SK-N-SH (cell line): ENCODE measurements at regions not wholly inside any gene's neighbourhood (a gene's known extent, or its start where the extent isn't known, plus 50 kb on each side); places are given as distances from the start of the nearest gene placed in this dataset.

ENCODE experiments used
- CTCF ChIA-PET: fragments of 300-600, 350-600 bp; formaldehyde crosslinking; extraction: SDS; loops from one replicate; lab custom pipeline; 2021; lab: Yijun Ruan, JAX
- POLR2A ChIA-PET: fragments of 350-600 bp; sonication (Branson Sonifier 250); formaldehyde crosslinking; extraction: SDS; loops from one replicate; lab custom pipeline; 2020; ENCODE audit warnings: antibody characterized with exemption, inconsistent platforms; lab: Yijun Ruan, JAX
- DNase-seq: peaks from one replicate; pipeline ENCODE4 v3.0.0; 2012
- H2AFZ ChIP-seq: fragments of 200-600 bp; sonication (generic); 2 replicates; pipeline ENCODE4 v1.8.1; 2016; ENCODE audit warnings: antibody characterized with exemption, mild to moderate bottlenecking, low read depth
- H3F3A ChIP-seq: fragments of 200-600 bp; sonication (generic); replicated peaks from 2 replicates; pipeline ENCODE3; 2016; ENCODE audit warnings: antibody characterized with exemption, mild to moderate bottlenecking; ENCODE audit not compliant: insufficient read depth
- H3K27ac ChIP-seq, 2 experiments: fragments of 200-500 bp in 1 of 2; fragments of 200-600 bp in 1 of 2; sonication (Bioruptor generic) in 1 of 2; sonication (generic), shearing (Covaris generic) in 1 of 2; 2 replicates each; pipeline versions ENCODE4 v1.5.1 to v1.6.1; 2014 to 2016; ENCODE audit warnings: low read depth in 2 of 2, inconsistent platforms in 1 of 2, low read length in 1 of 2, mild to moderate bottlenecking in 1 of 2, mixed read lengths in 1 of 2
- H3K27me3 ChIP-seq: fragments of 200-600 bp; sonication (generic), shearing (Covaris generic); 2 replicates; pipeline ENCODE4 v1.6.1; 2016; ENCODE audit warnings: mixed run types; ENCODE audit not compliant: insufficient read depth
- H3K36me3 ChIP-seq, 2 experiments: fragments of 200-500 bp in 1 of 2; fragments of 200-600 bp in 1 of 2; sonication (Bioruptor generic) in 1 of 2; sonication (generic) in 1 of 2; replicated peaks in 1 of 2; 2 replicates each; pipeline versions ENCODE3 to v1.5.1; 2014 to 2016; ENCODE audit warnings: low read length in 1 of 2, mild to moderate bottlenecking in 1 of 2; ENCODE audit not compliant: insufficient read depth in 2 of 2, control insufficient read depth in 1 of 2
- H3K4me1 ChIP-seq, 2 experiments: fragments of 200-500 bp in 1 of 2; fragments of 200-600 bp in 1 of 2; sonication (Bioruptor generic) in 1 of 2; sonication (generic), shearing (Covaris generic) in 1 of 2; 2 replicates each; pipeline versions ENCODE4 v1.5.1 to v1.6.1; 2014 to 2016; ENCODE audit warnings: low read depth in 1 of 2, low read length in 1 of 2, mixed run types in 1 of 2; ENCODE audit not compliant: insufficient read depth in 2 of 2, control insufficient read depth in 1 of 2
- H3K4me2 ChIP-seq: fragments of 200-600 bp; sonication (generic), shearing (Covaris generic); 2 replicates; pipeline ENCODE4 v1.6.1; 2017; ENCODE audit warnings: mixed run types
- H3K4me3 ChIP-seq, 2 experiments: fragments of 200-500 bp in 1 of 2; fragments of 200-600 bp in 1 of 2; sonication (Bioruptor generic) in 1 of 2; sonication (generic), shearing (Covaris generic) in 1 of 2; 2 replicates each; pipeline versions ENCODE4 v1.5.1 to v1.8.1; 2014 to 2016; ENCODE audit warnings: low read depth in 2 of 2, inconsistent platforms in 1 of 2, low read length in 1 of 2, mild to moderate bottlenecking in 1 of 2, mixed read lengths in 1 of 2, moderate library complexity in 1 of 2
- H3K79me2 ChIP-seq: fragments of 200-600 bp; sonication (generic); 2 replicates; pipeline ENCODE4 v1.8.1; 2017; ENCODE audit warnings: mild to moderate bottlenecking; ENCODE audit not compliant: insufficient read depth
- H3K9ac ChIP-seq: fragments of 200-600 bp; sonication (generic); 2 replicates; pipeline ENCODE4 v1.6.1; 2017; ENCODE audit warnings: mixed run types
- H3K9me2 ChIP-seq: fragments of 200-600 bp; sonication (generic); 2 replicates; pipeline ENCODE4 v1.6.1; 2017; ENCODE audit warnings: mixed run types
- H3K9me3 ChIP-seq: fragments of 200-600 bp; sonication (generic); 2 replicates; pipeline ENCODE4 v1.6.1; 2017; ENCODE audit warnings: mixed run types, mild to moderate bottlenecking, moderate library complexity
- H4K20me1 ChIP-seq: fragments of 200-600 bp; sonication (generic); 2 replicates; pipeline ENCODE4 v1.6.1; 2017; ENCODE audit warnings: mild to moderate bottlenecking, mixed run types; ENCODE audit not compliant: insufficient read depth
- CTCF ChIP-seq: fragments of 200-600 bp; sonication (generic); IDR thresholded peaks from 2 replicates; pipeline ENCODE4 v1.6.1; 2017; ENCODE audit warnings: antibody characterized with exemption, mild to moderate bottlenecking, moderate library complexity
- EP300 ChIP-seq, 2 experiments: IDR thresholded peaks; 2 replicates each; pipeline versions ENCODE4 v1.4.0 to v1.6.1; 2012; ENCODE audit warnings: borderline replicate concordance in 1 of 2, low read depth in 1 of 2, low read length in 1 of 2
- FOXJ3 ChIP-seq: sonication (generic); formaldehyde crosslinking; IDR thresholded peaks from 2 replicates; pipeline ENCODE4 v1.5.1; 2020; ENCODE audit warnings: mild to moderate bottlenecking, missing genetic modification reagents
- JUND ChIP-seq: IDR thresholded peaks from 2 replicates; pipeline ENCODE4 v1.4.0; 2012
- MEF2A ChIP-seq: IDR thresholded peaks from 2 replicates; pipeline ENCODE4 v1.4.0; 2012; ENCODE audit warnings: low read depth, borderline replicate concordance
- MXI1 ChIP-seq: IDR thresholded peaks from 2 replicates; pipeline ENCODE4 v1.6.1; 2012; ENCODE audit warnings: mild to moderate bottlenecking, low read depth, low read length, improper control_type of control experiment
- NRF1 ChIP-seq: IDR thresholded peaks from 2 replicates; pipeline ENCODE4 v1.6.1; 2012; ENCODE audit warnings: low read depth, mild to moderate bottlenecking, low read length
- RAD21 ChIP-seq: IDR thresholded peaks from 2 replicates; pipeline ENCODE4 v1.6.1; 2012; ENCODE audit warnings: mild to moderate bottlenecking, low read length
- RCOR1 ChIP-seq: fragments of 150-350 bp; IDR thresholded peaks from 2 replicates; pipeline ENCODE4 v1.6.1; 2017; ENCODE audit warnings: antibody characterized with exemption, low read length
- REST ChIP-seq: IDR thresholded peaks from 2 replicates; pipeline ENCODE4 v1.6.1; 2012; ENCODE audit warnings: mild to moderate bottlenecking, low read depth, low read length, moderate library complexity
- TAF1 ChIP-seq: IDR thresholded peaks from 2 replicates; pipeline ENCODE4 v1.6.1; 2012; ENCODE audit warnings: low read depth, mild to moderate bottlenecking, low read length, moderate library complexity, borderline replicate concordance
- WGBS: methylation state at CpG from one replicate; pipeline ENCODE4 v1.1.6; 2017; ENCODE audit warnings: low lambda C conversion rate; 5-methylcytosine and 5-hydroxymethylcytosine counted together

- no peak for DNase-seq
- CTCF ChIA-PET: interaction anchor here (0.6 to 1.1 kb wide), 3 partner anchors 14 to 23 kb away, joined by 3 to 4 read pairs (median 3); no protein-coding TSS in a partner anchor
Measured at GRCh38 chr2:146312899-146313298, 1531.9 kb upstream of the ACVR2A start.

DNA sequence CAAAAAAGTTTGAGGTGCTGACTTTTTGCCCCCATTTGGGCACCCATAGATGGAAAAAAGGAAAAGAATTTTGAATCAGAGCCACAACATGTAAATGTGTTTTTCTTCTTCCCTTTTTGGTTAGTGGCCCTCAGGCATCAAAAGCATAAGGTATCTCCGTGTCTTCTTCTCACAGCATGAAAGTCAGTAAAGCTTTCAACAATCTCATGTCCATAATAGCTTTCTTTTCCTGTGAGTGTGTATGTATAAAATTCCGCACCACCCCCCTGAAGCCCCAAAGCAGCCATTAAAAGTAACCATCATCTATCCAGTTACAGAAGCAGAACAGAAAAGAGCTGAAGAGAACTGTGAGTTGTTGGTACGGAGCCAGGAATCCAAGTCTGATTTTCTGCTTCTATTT lies 1539.7 kb upstream of the ACVR2A start:
- ChIA-PET POLR2A (no interaction called here), CTCF (no interaction called here)
- TF ChIP-seq TAF1 (no peak), REST (no peak), EP300 (IDR thresholded peaks at IDR 0.05; ENCODE audit: borderline replicate concordance in 1 of 2, low read depth in 1 of 2, low read length in 1 of 2) (no peak), NRF1 (no peak)
- Histone ChIP-seq H3F3A (no peaks in the 10 kb centered on the region), H3K4me2 (no peak overlapping the region), H2AFZ (no peak overlapping the region), H3K9me3 (0 out of 2 replicates have a peak, but pooled peaks cover 2% of the 10 kb centered on the region), H3K4me3 (no peak overlapping the region), H3K9ac (no peak overlapping the region), H3K27ac (no peak overlapping the region), H3K36me3 (peaks cover 0 to 3% of the 10 kb centered on the region in 2 experiments), H4K20me1 (no peaks in the 10 kb centered on the region), H3K4me1 (no peaks in the 10 kb centered on the region), H3K79me2 (no peaks in the 10 kb centered on the region), H3K27me3 (no peaks in the 10 kb centered on the region), H3K9me2 (no peaks in the 10 kb centered on the region)
- WGBS: 61% methylated on average over 3 of the region's 3 CpGs
- DNase-seq: no peak

More at GRCh38 chr2:146312899-146313298, 1531.9 kb upstream of the ACVR2A start:
- peak overlapping the region in 1 of 2 experiments; percentile 7; a peak in 1 of 4 replicates for H3K27ac ChIP-seq
- TF ChIP-seq RCOR1: no peak
- TF ChIP-seq MEF2A: 0 out of 2 replicates have a peak, but pooled peaks have one; percentile 29
- peak; percentile 46; the same call in 1 of the 2 replicates for TF ChIP-seq RAD21
- TF ChIP-seq JUND: no peak
- TF ChIP-seq MXI1: no peak
- TF ChIP-seq FOXJ3 (CRISPR knock-in tag): no peak
- TF ChIP-seq CTCF: peak; percentile 65
- TF ChIP-seq, all 33 proteins: peak for 3
- H3K4me1 ChIP-seq: no peaks in the 10 kb centered on the region; a peak in 2 of 4 replicates
- WGBS: 6% methylated on average over 2 of the region's 2 CpGs
- POLR2A ChIA-PET: no interaction called here
- no peaks in the 10 kb centered on the region for H3K27me3 ChIP-seq
- H3K9me2 ChIP-seq: no peaks in the 10 kb centered on the region
- no peak overlapping the region for H3K4me3 ChIP-seq
- peak overlapping the region; percentile 68 for H2AFZ ChIP-seq
- H3K9me3 ChIP-seq: 0 out of 2 replicates have a peak, but pooled peaks cover 3% of the 10 kb centered on the region
- H3K79me2 ChIP-seq: no peaks in the 10 kb centered on the region
- H4K20me1 ChIP-seq: no peaks in the 10 kb centered on the region
- H3K36me3 ChIP-seq: no peaks in the 10 kb centered on the region
- no peaks in the 10 kb centered on the region for H3F3A ChIP-seq
- no peak overlapping the region for H3K9ac ChIP-seq
- no peak overlapping the region for H3K4me2 ChIP-seq
